ENCODE measurements at regions not wholly inside any gene's neighbourhood (a gene's known extent, or its start where the extent isn't known, plus 50 kb on each side); places are given as distances from the start of the nearest gene placed in this dataset.
A peak's percentile ranks its signal among the peaks of the same experiment; 100 is the strongest.

DNA sequence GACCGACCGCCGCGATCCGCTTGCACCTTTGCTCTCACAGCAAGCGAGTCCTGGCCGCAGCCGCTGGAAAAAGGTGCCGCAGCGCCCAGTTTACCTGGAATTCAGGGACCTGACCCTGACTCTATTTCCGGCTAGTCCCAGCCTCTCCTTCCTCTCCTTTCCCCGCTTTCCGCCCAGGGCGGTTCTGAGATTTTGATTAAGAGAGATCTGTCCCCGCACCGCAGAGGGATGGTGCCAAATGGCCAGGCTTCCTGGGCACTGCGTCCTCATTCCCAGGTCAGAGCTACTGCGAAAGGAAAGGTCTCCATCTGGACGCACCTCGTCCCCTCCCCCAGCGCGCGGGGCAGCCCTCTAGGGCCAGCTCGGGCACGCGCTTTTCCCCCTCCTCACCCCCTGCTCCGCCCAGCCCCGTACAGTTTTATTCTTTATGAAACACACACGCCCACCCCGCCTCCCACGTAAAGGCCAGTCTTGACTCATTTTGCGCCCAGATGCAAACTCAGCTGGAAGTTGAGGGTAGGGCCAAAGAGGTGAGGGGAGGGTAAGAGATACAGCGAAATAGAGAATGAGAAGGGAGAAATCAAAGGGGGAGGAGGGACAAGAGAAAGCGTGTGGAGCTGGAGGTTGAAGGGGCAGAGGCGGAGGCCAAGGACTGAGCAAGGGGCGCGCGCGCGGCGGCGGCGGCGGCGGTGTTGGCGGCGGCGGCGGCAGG, 411.8 kb upstream of the ESRRG start:
- no peaks in the 10 kb centered on the region for H3K79me2 ChIP-seq (ENCODE audit: insufficient read depth, low read length)
- Mint-ChIP-seq H3K27ac (ENCODE audit: unreplicated experiment) (no peak overlapping the region), H3K9me3 (ENCODE audit: unreplicated experiment) (peaks cover 1% of the 10 kb centered on the region), H3K4me3 (ENCODE audit: unreplicated experiment) (peak overlapping the region; percentile 86), H3K27me3 (ENCODE audit: low read depth, unreplicated experiment) (peaks cover 90% of the 10 kb centered on the region), H3K4me1 (ENCODE audit: low read depth, unreplicated experiment) (peaks cover 9% of the 10 kb centered on the region), H3K36me3 (ENCODE audit: low read depth, unreplicated experiment) (no peaks in the 10 kb centered on the region)
- FAIRE-seq (no peak), DNase-seq (ENCODE audit: low read depth) (peak; percentile 13)
- no peaks in the 10 kb centered on the region for H4K20me1 ChIP-seq (ENCODE audit: insufficient read depth, low read length)
- peaks cover 10% of the 10 kb centered on the region for H3K4me1 ChIP-seq (ENCODE audit: insufficient read depth, low read length)
- no peak overlapping the region for H3K27ac ChIP-seq (ENCODE audit: low read depth, low read length)
- H3K9me3 ChIP-seq (ENCODE audit: insufficient read depth, low read depth, low read length): no peaks in the 10 kb centered on the region
- H3K36me3 ChIP-seq (ENCODE audit: insufficient read depth, low read length): no peaks in the 10 kb centered on the region
- H3K4me3 ChIP-seq (ENCODE audit: insufficient read depth, low read depth, low read length): peak overlapping the region; percentile 57
- no peak overlapping the region for H3K9ac ChIP-seq (ENCODE audit: low read length)
- peaks cover 67% of the 10 kb centered on the region for H3K27me3 ChIP-seq (ENCODE audit: insufficient read depth, low read length)
- TF ChIP-seq, protein P1, sequence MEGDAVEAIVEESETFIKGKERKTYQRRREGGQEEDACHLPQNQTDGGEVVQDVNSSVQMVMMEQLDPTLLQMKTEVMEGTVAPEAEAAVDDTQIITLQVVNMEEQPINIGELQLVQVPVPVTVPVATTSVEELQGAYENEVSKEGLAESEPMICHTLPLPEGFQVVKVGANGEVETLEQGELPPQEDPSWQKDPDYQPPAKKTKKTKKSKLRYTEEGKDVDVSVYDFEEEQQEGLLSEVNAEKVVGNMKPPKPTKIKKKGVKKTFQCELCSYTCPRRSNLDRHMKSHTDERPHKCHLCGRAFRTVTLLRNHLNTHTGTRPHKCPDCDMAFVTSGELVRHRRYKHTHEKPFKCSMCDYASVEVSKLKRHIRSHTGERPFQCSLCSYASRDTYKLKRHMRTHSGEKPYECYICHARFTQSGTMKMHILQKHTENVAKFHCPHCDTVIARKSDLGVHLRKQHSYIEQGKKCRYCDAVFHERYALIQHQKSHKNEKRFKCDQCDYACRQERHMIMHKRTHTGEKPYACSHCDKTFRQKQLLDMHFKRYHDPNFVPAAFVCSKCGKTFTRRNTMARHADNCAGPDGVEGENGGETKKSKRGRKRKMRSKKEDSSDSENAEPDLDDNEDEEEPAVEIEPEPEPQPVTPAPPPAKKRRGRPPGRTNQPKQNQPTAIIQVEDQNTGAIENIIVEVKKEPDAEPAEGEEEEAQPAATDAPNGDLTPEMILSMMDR (IDR thresholded peaks at IDR 0.05; ENCODE audit: insufficient read depth, low read depth, low read length): no peak
- peak; percentile 58 for TF ChIP-seq EZH2 (IDR thresholded peaks at IDR 0.05; ENCODE audit: insufficient read depth, low read length)
- H3K4me2 ChIP-seq (ENCODE audit: low read length): peak overlapping the region; percentile 93
- H2AFZ ChIP-seq (ENCODE audit: low read depth, low read length): peak overlapping the region; percentile 73

GRCh38 chr1:217133958-217134856, 411.0 kb upstream of the ESRRG start:
- H3K79me2 ChIP-seq (ENCODE audit: insufficient read depth, low read length): no peaks in the 10 kb centered on the region
- Mint-ChIP-seq H3K4me3 (ENCODE audit: unreplicated experiment) (peak overlapping the region; percentile 86), H3K27me3 (ENCODE audit: low read depth, unreplicated experiment) (peaks cover 87% of the 10 kb centered on the region), H3K36me3 (ENCODE audit: low read depth, unreplicated experiment) (no peaks in the 10 kb centered on the region), H3K4me1 (ENCODE audit: low read depth, unreplicated experiment) (peaks cover 9% of the 10 kb centered on the region), H3K27ac (ENCODE audit: unreplicated experiment) (no peak overlapping the region), H3K9me3 (ENCODE audit: unreplicated experiment) (peaks cover 1% of the 10 kb centered on the region)
- peaks cover 6% of the 10 kb centered on the region for H3K4me1 ChIP-seq (ENCODE audit: insufficient read depth, low read length)
- DNase-seq (ENCODE audit: low read depth) (peak; percentile 18), FAIRE-seq (no peak)
- TF ChIP-seq EZH2 (IDR thresholded peaks at IDR 0.05; ENCODE audit: insufficient read depth, low read length): peak; percentile 57
- TF ChIP-seq, protein P1 (IDR thresholded peaks at IDR 0.05; ENCODE audit: insufficient read depth, low read depth, low read length): no peak
- H3K36me3 ChIP-seq (ENCODE audit: insufficient read depth, low read length): no peaks in the 10 kb centered on the region
- H3K27ac ChIP-seq (ENCODE audit: low read depth, low read length): no peak overlapping the region
- no peaks in the 10 kb centered on the region for H4K20me1 ChIP-seq (ENCODE audit: insufficient read depth, low read length)
- no peaks in the 10 kb centered on the region for H3K9me3 ChIP-seq (ENCODE audit: insufficient read depth, low read depth, low read length)
- no peak overlapping the region for H3K9ac ChIP-seq (ENCODE audit: low read length)
- H3K27me3 ChIP-seq (ENCODE audit: insufficient read depth, low read length): peaks cover 60% of the 10 kb centered on the region
- H3K4me2 ChIP-seq (ENCODE audit: low read length): peak overlapping the region; percentile 93
- peak overlapping the region; percentile 57 for H3K4me3 ChIP-seq (ENCODE audit: insufficient read depth, low read depth, low read length)
- H2AFZ ChIP-seq (ENCODE audit: low read depth, low read length): peak overlapping the region; percentile 73
